Mucosa of descending colon (tissue), 3 donors: ENCODE measurements at regions not wholly inside any gene's neighbourhood (a gene's known extent, or its start where the extent isn't known, plus 50 kb on each side); places are given as distances from the start of the nearest gene placed in this dataset.

Experiments
- ATAC-seq: fragments of 200-7000 bp; cut with Tn5 transposase; one replicate; pipeline ENCODE4 v1.9.1; 2020; ENCODE audit warnings: mild to moderate bottlenecking, moderate library complexity
- DNase-seq, 3 donors: peaks; one replicate each; pipeline ENCODE4 v3.0.0-alpha.2; 2020
- H3K36me3 ChIP-seq: fragments of 200-600 bp; one replicate; pipeline ENCODE4 v1.8.0; 2021; ENCODE audit warnings: low read depth, mild to moderate bottlenecking
- H3K4me1 ChIP-seq: fragments of 200-600 bp; one replicate; pipeline ENCODE4 v1.8.0; 2021; ENCODE audit warnings: low read depth, mild to moderate bottlenecking
- H3K4me3 ChIP-seq: fragments of 200-600 bp; one replicate; pipeline ENCODE4 v1.8.0; 2021; ENCODE audit warnings: mild to moderate bottlenecking
- H3K9me3 ChIP-seq: fragments of 200-600 bp; one replicate; pipeline ENCODE4 v1.8.0; 2021; ENCODE audit warnings: mild to moderate bottlenecking
- intact Hi-C, 2 donors: fragments of 100-400 bp; cut with DNase I in 1 of 2; cut with micrococcal nuclease in 1 of 2; formaldehyde crosslinking; loops; one replicate each; pipeline versions ENCODE4 v1.11.0 to v1.11.1; 2022; cut with DNase I, micrococcal nuclease
- TF ChIP-seq, protein P1 (sequence below): fragments of 200-600 bp; IDR thresholded peaks from one replicate; pipeline ENCODE4 v1.8.0; 2022; ENCODE audit warnings: antibody characterized with exemption, mild to moderate bottlenecking
- donor health status: DM: no; HTN: no; CAD: no; lungs with moderate emphysema.
- donor health status: DM: no; HTN: no; CAD: no.
- donor health status: DM: no; HTN: yes; CAD: no.

- DNase-seq: no peak
Observed at GRCh38 chr15:60077581-60078359, 73.7 kb downstream of the FOXB1 start.

GRCh38 chr15:60079210-60079609 lies 75.1 kb downstream of the FOXB1 start:
- Histone ChIP-seq H3K4me3 (no peak overlapping the region), H3K9me3 (no peaks in the 10 kb centered on the region), H3K36me3 (no peaks in the 10 kb centered on the region), H3K4me1 (no peaks in the 10 kb centered on the region)
- DNase-seq (no peak), ATAC-seq (no peak)
- intact Hi-C loops: no loop called here
- TF ChIP-seq, protein P1, sequence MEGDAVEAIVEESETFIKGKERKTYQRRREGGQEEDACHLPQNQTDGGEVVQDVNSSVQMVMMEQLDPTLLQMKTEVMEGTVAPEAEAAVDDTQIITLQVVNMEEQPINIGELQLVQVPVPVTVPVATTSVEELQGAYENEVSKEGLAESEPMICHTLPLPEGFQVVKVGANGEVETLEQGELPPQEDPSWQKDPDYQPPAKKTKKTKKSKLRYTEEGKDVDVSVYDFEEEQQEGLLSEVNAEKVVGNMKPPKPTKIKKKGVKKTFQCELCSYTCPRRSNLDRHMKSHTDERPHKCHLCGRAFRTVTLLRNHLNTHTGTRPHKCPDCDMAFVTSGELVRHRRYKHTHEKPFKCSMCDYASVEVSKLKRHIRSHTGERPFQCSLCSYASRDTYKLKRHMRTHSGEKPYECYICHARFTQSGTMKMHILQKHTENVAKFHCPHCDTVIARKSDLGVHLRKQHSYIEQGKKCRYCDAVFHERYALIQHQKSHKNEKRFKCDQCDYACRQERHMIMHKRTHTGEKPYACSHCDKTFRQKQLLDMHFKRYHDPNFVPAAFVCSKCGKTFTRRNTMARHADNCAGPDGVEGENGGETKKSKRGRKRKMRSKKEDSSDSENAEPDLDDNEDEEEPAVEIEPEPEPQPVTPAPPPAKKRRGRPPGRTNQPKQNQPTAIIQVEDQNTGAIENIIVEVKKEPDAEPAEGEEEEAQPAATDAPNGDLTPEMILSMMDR: no peak

More at GRCh38 chr15:60077581-60078359, 73.7 kb downstream of the FOXB1 start:
- Histone ChIP-seq H3K4me1 (no peaks in the 10 kb centered on the region), H3K9me3 (no peaks in the 10 kb centered on the region), H3K4me3 (no peak overlapping the region), H3K36me3 (no peaks in the 10 kb centered on the region)
- ATAC-seq: no peak
- intact Hi-C loops: no loop called here
- TF ChIP-seq, protein P1: no peak

DNA sequence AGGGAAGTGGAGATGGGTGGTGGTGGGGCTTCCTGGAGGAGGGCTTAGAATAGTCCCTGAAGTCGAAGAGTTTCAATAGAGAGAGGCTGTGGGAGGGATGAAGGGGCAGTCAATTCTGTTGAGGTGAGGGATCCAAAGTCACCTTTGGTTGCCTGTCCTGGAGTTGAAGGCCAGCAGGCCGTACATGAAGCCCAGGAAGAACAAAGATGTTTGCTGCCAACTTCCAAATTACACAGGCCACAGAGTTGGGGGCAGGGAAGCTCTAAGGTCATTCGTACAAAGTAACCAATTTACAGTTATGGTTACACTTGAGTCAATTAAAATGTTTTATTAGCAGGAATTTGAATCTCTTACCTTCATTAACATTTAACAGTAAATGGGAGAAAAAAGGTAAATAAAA lies 77.9 kb downstream of the FOXB1 start:
- DNase-seq (no peak), ATAC-seq (no peak)
- Histone ChIP-seq H3K4me3 (no peak overlapping the region), H3K36me3 (no peaks in the 10 kb centered on the region), H3K9me3 (no peaks in the 10 kb centered on the region), H3K4me1 (no peaks in the 10 kb centered on the region)
- TF ChIP-seq, protein P1: no peak
- intact Hi-C loops: no loop called here

GRCh38 chr15:60083318-60083717 lies 79.2 kb downstream of the FOXB1 start:
- no peaks in the 10 kb centered on the region for H3K4me1 ChIP-seq
- no peak for ATAC-seq

DNA sequence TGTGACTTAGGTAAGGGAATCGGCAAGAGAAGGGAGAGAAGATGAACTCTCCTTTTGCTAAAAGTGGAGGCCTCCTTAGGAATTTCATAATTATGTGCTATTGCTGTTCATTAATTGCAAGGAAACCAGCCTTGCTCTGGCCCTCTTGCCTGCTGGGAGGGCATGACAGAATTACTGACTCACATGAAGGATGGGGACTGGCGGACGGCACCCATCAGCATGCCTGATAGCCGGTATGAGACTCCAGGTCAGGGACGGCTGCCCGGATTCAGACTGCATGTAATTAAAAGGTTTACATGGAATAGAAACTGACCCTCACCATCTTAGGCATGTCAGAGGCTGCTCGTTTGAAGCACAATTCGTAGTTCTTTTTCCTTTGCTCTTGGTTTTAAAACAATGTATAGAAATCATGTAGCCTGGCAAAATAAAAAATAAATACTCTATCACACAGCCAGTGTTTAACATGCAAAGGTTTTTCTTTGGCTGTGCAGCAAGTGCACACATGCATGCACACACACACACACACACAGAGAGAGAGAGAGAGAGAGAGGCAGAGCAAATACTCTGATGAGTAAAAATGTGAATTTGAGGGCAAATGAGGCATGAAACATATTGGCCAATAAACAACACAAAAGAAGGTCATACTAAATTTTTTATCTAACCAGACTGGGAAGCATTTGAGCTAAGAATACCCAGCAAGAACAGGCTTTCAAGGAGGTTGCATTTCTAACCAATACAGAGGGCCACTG lies 82.7 kb downstream of the FOXB1 start:
- DNase-seq: no peak
- TF ChIP-seq, protein P1: no peak
- H3K4me1 ChIP-seq: no peaks in the 10 kb centered on the region
- no peak overlapping the region for H3K4me3 ChIP-seq
- intact Hi-C loops: no loop called here
- H3K9me3 ChIP-seq: no peaks in the 10 kb centered on the region
- ATAC-seq: no peak
- H3K36me3 ChIP-seq: no peaks in the 10 kb centered on the region

More at GRCh38 chr15:60083318-60083717, 79.2 kb downstream of the FOXB1 start:
- H3K36me3 ChIP-seq: no peaks in the 10 kb centered on the region
- H3K9me3 ChIP-seq: no peaks in the 10 kb centered on the region
- intact Hi-C loops: no loop called here
- no peak for DNase-seq
- TF ChIP-seq, protein P1: no peak
- no peak overlapping the region for H3K4me3 ChIP-seq
